Embryonic facial prominence (tissue), 1 donor: ENCODE measurements at regions not wholly inside any gene's neighbourhood (a gene's known extent, or its start where the extent isn't known, plus 50 kb on each side); places are given as distances from the start of the nearest gene placed in this dataset.

Experiments
- DNase-seq: peaks from one replicate; pipeline ENCODE4 v3.0.0-alpha.2; 2016; ENCODE audit errors: extremely low spot score

- DNase-seq: no peak
Observed at GRCh38 chr3:59580996-59581395, 531.2 kb upstream of the CFAP20DC start.

- DNase-seq: no peak
Observed at GRCh38 chr3:59580499-59580898, 530.7 kb upstream of the CFAP20DC start.

GRCh38 chr3:59578129-59578528, 528.3 kb upstream of the CFAP20DC start:
- no peak for DNase-seq

DNA sequence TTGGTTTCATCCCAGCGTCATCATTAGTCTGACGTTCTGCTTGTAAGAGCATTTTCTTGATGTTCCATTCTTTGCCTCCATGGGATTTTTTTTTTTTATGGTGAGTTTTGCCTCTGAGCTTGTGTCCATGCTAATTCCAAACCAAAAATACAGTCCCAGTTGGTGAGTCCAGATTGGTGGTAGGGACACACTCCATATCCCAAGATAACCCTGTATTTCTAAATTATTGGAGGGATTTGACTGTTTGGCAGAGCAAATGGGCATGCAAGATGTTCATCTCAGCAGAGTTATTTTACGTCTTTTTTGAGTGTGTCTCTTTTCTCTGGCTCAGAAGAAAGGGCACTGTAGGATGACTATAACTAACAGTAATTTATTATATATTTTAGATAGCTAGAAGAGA, 526.8 kb upstream of the CFAP20DC start:
- no peak for DNase-seq

GRCh38 chr3:59575113-59576001, 525.5 kb upstream of the CFAP20DC start:
- peak; percentile 81 for DNase-seq

- DNase-seq: no peak
Observed at GRCh38 chr3:59573911-59574310, 524.1 kb upstream of the CFAP20DC start.

- DNase-seq: no peak
Observed at GRCh38 chr3:59572106-59572505, 522.3 kb upstream of the CFAP20DC start.

DNA sequence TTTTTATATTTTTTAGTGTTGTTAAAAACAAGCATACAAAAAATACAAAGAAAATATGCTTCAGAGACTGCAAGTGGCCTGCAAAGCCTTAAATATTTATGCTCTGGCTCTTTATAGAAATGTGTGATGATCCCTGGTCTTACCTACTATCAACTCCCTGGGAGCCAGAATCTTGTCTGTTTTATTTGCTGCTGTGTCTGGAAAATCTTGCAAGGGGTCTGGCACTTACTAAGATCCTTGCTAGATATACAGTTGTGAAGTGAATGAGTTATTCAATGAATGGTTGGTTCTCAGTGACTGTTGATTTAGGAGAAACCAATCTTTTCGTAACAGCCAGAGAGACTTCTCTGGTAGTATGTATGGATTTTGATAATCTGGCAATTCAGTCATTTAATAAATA, 521.0 kb upstream of the CFAP20DC start:
- no peak for DNase-seq

GRCh38 chr3:59567661-59568060, 517.8 kb upstream of the CFAP20DC start:
- no peak for DNase-seq

GRCh38 chr3:59566481-59566975, 516.7 kb upstream of the CFAP20DC start:
- no peak for DNase-seq

- DNase-seq: no peak
Observed at GRCh38 chr3:59565125-59565524, 515.3 kb upstream of the CFAP20DC start.

- no peak for DNase-seq
Observed at GRCh38 chr3:59563966-59564365, 514.1 kb upstream of the CFAP20DC start.

GRCh38 chr3:59563072-59563605, 513.3 kb upstream of the CFAP20DC start:
- no peak for DNase-seq

DNA sequence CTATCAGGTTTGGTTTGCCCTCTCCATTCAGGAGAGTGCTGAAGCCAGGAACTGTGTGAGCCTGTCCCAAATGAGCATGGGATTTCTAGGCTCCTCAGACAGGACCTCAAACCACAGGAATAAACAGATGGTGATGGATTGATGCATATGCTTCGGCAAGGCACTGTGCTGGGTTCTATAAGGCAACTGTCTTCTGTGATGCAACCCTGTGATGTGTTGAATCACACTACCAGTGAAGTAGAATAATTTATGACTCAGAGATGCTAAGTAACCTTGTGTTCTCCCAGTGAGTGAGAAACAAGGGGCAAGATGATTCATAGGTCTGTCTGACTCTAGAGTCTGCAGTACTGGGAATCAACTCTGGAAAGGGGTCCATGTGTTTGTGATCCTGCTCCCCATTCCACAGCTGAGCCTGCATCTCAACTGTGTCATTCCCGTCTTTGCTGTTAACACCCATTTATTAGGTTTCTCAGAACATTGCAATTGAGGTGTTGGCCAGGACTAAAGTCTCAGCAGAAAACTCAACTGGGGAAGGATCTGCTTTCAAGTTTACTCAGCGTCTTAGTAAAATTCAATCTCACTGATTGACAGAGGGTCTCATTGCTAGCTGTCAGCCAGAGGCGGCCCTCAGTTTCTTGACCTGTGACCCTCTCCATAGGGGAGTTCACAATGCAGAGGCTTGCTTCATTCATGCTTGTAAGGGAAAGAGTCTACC, 510.1 kb upstream of the CFAP20DC start:
- no peak for DNase-seq

DNA sequence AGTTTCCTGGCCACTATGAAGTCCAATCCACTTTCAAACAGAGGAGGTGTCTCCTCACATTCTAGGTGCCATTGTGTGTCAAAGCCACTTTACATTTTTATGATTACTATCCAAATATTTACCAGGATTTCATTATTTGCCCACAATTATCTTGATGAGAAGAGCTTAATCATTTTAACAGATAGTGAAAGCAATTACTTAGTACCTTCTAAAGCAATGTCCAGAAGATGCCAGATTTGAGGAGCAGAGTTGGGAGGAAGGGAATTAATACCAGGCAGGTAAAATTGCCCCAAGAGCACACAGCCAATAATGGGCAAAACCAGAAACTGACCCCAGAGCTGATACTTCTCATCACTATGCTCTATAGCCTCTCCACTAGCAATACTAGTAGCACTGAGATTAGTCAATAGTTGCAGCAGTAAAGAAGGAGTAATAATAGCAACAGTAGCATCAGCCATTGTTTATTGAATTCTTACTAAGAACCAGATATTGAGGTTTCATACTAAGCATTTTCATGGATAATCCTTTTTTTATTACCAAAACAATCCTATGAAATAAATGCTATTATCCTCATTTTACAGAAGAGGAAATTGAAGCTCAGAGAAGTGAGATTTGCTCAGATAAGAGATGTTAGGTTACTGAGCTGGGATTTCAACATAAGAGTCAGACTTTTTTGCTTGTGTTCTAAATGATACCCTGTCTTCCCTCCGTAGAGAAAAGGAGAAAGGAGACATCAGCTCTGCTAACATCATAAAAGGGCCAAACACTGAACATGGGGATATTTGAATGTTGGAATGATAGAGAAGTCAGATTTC, 509.3 kb upstream of the CFAP20DC start:
- DNase-seq: no peak

- no peak for DNase-seq
Observed at GRCh38 chr3:59555593-59556315, 505.9 kb upstream of the CFAP20DC start.

- DNase-seq: no peak
Observed at GRCh38 chr3:59553076-59553475, 503.3 kb upstream of the CFAP20DC start.

DNA sequence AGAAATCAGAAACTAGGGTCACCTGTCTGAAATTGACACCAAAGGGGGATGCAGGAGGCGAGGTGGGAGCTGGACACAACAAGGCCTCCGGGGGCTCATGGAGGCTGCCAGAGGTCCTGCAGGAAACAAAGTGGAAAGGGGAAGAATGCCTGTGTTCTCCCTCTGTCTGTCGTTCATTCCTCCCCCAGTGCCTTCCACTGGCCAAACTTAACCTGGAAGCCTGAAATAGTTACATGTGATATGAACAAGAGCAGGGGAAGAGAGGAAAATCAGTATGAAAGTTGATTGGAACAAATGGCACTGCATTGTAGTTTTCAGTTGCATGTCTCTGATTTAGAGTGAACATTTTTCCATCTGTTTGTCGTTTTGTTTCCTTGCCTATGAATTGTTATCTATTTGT, 502.0 kb upstream of the CFAP20DC start:
- DNase-seq: no peak

DNA sequence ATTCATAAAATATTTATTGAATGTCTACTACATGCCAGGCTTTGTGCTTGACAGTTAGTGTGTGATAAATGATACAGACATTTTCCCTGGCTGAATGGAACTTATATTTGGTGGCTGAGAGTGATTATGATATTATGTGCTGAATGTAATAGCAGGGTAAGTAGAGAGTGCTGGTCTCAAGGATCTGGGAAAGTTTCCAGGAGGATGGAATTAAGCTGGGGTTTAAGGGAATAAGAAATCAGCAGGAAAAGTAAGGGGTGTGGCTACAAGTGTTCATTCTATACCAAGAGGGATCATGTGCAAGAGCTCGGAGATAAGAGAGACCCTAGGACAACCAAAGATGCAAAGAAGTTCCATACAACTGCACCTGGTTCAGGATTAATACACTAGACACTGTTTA, 500.1 kb upstream of the CFAP20DC start:
- DNase-seq: no peak

- no peak for DNase-seq
Observed at GRCh38 chr3:59547874-59548273, 498.0 kb upstream of the CFAP20DC start.

- no peak for DNase-seq
Observed at GRCh38 chr3:59546522-59546921, 496.7 kb upstream of the CFAP20DC start.
